ENCODE measurements at regions not wholly inside any gene's neighbourhood (a gene's known extent, or its start where the extent isn't known, plus 50 kb on each side); places are given as distances from the start of the nearest gene placed in this dataset.

GRCh38 chr4:34709564-34709963 is 1534.8 kb downstream of the ARAP2 start:
- Histone ChIP-seq H3K36me3 (ENCODE audit: control insufficient read depth in 1 of 2, insufficient read depth in 2 of 2, low read length in 2 of 2) (no peaks in the 10 kb centered on the region), H3K27ac (ENCODE audit: low read length) (no peak overlapping the region), H3K9me3 (ENCODE audit: control insufficient read depth in 1 of 2, low read length in 2 of 2) (peaks cover 0 to 2% of the 10 kb centered on the region in 2 donors), H3K4me3 (ENCODE audit: low read depth in 1 of 2, low read length in 2 of 2) (no peak overlapping the region), H3K27me3 (ENCODE audit: low read depth, low read length) (no peaks in the 10 kb centered on the region), H3K4me1 (ENCODE audit: control insufficient read depth in 1 of 2, insufficient read depth in 2 of 2, low read length in 2 of 2) (no peaks in the 10 kb centered on the region)

DNA sequence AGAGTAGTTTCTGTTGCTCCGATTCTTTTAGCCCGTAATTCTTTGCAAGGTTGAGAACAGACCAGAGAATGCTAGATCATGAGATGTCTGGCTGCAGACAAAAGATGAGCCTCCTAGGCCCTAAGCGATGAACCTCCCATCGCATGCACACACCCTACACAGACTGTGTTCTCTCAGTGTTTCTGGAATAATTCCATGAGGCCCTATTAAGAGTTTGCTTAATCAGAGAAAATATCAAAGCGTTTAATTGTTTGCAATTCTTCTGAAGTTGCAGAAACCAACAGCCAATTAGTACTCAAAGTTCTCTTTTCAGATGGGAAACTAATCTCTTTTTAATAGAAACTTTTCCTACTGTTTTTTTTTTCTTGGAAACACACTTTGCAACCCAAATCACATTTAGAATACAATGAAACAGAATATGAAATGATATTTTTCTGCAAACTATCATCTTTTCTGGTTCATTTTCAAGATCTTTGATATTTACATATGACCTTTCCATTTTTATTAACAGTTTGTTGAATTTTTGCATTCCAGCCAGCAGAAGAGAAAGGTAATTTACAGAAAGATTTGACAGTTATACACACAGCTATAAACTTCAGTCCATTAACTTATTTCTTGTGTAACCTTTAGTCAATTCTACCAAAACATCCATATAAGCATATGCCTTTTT is 1525.6 kb downstream of the ARAP2 start:
- no peaks in the 10 kb centered on the region for H3K4me1 ChIP-seq (ENCODE audit: control insufficient read depth in 1 of 2, insufficient read depth in 2 of 2, low read length in 2 of 2)
- H3K36me3 ChIP-seq (ENCODE audit: control insufficient read depth in 1 of 2, insufficient read depth in 2 of 2, low read length in 2 of 2) = no peaks in the 10 kb centered on the region
- H3K27ac ChIP-seq (ENCODE audit: low read length) = no peak overlapping the region
- no peak overlapping the region for H3K4me3 ChIP-seq (ENCODE audit: low read depth in 1 of 2, low read length in 2 of 2)
- no peaks in the 10 kb centered on the region for H3K9me3 ChIP-seq (ENCODE audit: control insufficient read depth in 1 of 2, low read length in 2 of 2)
- H3K27me3 ChIP-seq (ENCODE audit: low read depth, low read length) = no peaks in the 10 kb centered on the region

DNA sequence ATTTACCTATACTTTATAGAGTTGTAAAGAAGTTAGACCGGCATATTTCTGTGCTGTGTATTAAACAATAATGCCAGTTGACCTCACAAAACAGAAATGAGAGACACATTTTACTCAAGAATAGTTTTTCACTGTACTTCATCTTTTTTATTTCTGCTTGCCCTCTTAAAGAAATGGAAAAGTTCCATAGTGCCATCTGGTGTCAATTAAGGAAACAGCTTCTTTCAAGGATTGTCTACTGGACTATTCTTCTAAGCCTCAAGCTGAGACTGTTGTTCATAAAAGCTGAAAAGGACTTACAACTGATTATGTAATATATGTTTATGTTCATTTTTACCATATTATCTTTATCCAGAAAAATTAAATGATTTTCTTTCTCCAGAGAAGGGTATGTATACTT is 1523.7 kb downstream of the ARAP2 start:
- H3K4me1 ChIP-seq (ENCODE audit: control insufficient read depth in 1 of 2, insufficient read depth in 2 of 2, low read length in 2 of 2) = no peaks in the 10 kb centered on the region

GRCh38 chr4:34721835-34722234 is 1522.5 kb downstream of the ARAP2 start:
- Histone ChIP-seq H3K4me1 (ENCODE audit: control insufficient read depth in 1 of 2, insufficient read depth in 2 of 2, low read length in 2 of 2) (no peaks in the 10 kb centered on the region), H3K27me3 (ENCODE audit: low read depth, low read length) (no peaks in the 10 kb centered on the region), H3K27ac (ENCODE audit: low read length) (no peak overlapping the region), H3K4me3 (ENCODE audit: low read depth in 1 of 2, low read length in 2 of 2) (no peak overlapping the region), H3K36me3 (ENCODE audit: control insufficient read depth in 1 of 2, insufficient read depth in 2 of 2, low read length in 2 of 2) (no peaks in the 10 kb centered on the region), H3K9me3 (ENCODE audit: control insufficient read depth in 1 of 2, low read length in 2 of 2) (no peaks in the 10 kb centered on the region)

More for the DNA sequence above, 1523.7 kb downstream of the ARAP2 start:
- no peak overlapping the region for H3K27ac ChIP-seq (ENCODE audit: low read length)
- H3K36me3 ChIP-seq (ENCODE audit: control insufficient read depth in 1 of 2, insufficient read depth in 2 of 2, low read length in 2 of 2) = no peaks in the 10 kb centered on the region
- H3K4me3 ChIP-seq (ENCODE audit: low read depth in 1 of 2, low read length in 2 of 2) = no peak overlapping the region
- H3K27me3 ChIP-seq (ENCODE audit: low read depth, low read length) = no peaks in the 10 kb centered on the region
- no peaks in the 10 kb centered on the region for H3K9me3 ChIP-seq (ENCODE audit: control insufficient read depth in 1 of 2, low read length in 2 of 2)

DNA sequence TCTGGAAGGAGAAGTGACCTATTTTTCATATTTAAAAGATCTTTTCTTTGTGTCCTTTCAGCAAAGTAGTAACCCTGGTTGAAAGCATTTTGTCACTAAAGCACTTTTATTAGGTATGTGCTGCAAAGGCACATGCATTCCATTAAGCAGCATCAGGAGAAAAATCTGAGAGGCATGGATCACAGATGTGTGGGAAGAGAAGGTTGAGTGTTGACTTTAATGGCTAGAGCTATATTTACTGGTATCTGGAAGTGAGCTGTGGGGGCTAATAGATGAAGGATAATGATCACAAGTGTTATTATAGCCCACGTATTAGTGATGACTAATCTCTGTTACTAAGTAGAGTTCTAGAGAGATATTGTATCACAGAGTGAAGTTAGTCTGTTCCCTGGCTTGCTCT is 1520.7 kb downstream of the ARAP2 start:
- no peaks in the 10 kb centered on the region for H3K27me3 ChIP-seq (ENCODE audit: low read depth, low read length)
- H3K9me3 ChIP-seq (ENCODE audit: control insufficient read depth in 1 of 2, low read length in 2 of 2) = no peaks in the 10 kb centered on the region
- H3K27ac ChIP-seq (ENCODE audit: low read length) = no peak overlapping the region
- H3K36me3 ChIP-seq (ENCODE audit: control insufficient read depth in 1 of 2, insufficient read depth in 2 of 2, low read length in 2 of 2) = no peaks in the 10 kb centered on the region
- no peak overlapping the region for H3K4me3 ChIP-seq (ENCODE audit: low read depth in 1 of 2, low read length in 2 of 2)
- no peaks in the 10 kb centered on the region for H3K4me1 ChIP-seq (ENCODE audit: control insufficient read depth in 1 of 2, insufficient read depth in 2 of 2, low read length in 2 of 2)

- H3K27ac ChIP-seq (ENCODE audit: low read length) = no peak overlapping the region
- no peaks in the 10 kb centered on the region for H3K4me1 ChIP-seq (ENCODE audit: control insufficient read depth in 1 of 2, insufficient read depth in 2 of 2, low read length in 2 of 2)
- no peaks in the 10 kb centered on the region for H3K9me3 ChIP-seq (ENCODE audit: control insufficient read depth in 1 of 2, low read length in 2 of 2)
- no peaks in the 10 kb centered on the region for H3K27me3 ChIP-seq (ENCODE audit: low read depth, low read length)
- H3K4me3 ChIP-seq (ENCODE audit: low read depth in 1 of 2, low read length in 2 of 2) = no peak overlapping the region
- no peaks in the 10 kb centered on the region for H3K36me3 ChIP-seq (ENCODE audit: control insufficient read depth in 1 of 2, insufficient read depth in 2 of 2, low read length in 2 of 2)
Observed at GRCh38 chr4:34724491-34724890, 1519.8 kb downstream of the ARAP2 start.

- Histone ChIP-seq H3K27me3 (ENCODE audit: low read depth, low read length) (no peaks in the 10 kb centered on the region), H3K27ac (ENCODE audit: low read length) (no peak overlapping the region), H3K36me3 (ENCODE audit: control insufficient read depth in 1 of 2, insufficient read depth in 2 of 2, low read length in 2 of 2) (no peaks in the 10 kb centered on the region), H3K4me3 (ENCODE audit: low read depth in 1 of 2, low read length in 2 of 2) (no peak overlapping the region), H3K9me3 (ENCODE audit: control insufficient read depth in 1 of 2, low read length in 2 of 2) (no peaks in the 10 kb centered on the region), H3K4me1 (ENCODE audit: control insufficient read depth in 1 of 2, insufficient read depth in 2 of 2, low read length in 2 of 2) (no peaks in the 10 kb centered on the region)
Observed at GRCh38 chr4:34731070-34731469, 1513.2 kb downstream of the ARAP2 start.

DNA sequence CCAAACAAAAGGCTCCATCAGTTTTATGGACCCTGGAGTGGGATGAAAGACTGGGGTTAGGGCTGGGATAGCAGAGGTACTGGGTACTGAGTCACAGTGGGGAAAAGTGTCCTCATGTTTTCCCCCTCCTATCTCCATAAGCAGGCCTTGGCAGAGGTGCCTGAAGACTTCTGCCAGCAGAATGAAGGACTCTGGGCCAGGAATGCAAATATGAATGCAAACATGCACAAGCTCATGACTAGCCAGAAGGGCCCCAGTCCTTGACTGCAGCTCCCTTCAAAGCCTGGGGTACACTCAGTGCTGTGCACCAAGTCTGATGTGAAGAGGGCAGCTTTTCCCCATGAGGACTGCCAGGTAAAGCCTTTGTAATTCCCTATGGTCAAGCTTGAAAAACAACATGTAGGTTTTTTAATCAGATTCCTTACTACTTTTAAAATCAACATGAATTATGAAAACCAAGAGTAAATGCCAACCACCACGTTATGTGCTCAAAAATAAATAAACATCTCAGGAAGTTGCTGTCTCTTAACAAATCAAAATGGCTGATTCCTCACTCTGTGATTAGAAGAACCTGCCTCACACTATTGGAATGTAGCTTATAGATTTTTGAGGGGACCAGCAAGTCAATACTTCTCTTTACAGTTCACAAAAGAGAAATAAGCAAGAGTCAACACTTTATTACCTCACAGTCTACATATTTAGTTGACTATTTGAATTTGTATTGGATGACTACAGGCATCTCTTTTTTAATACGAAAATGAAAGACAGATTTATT is 1512.0 kb downstream of the ARAP2 start:
- Histone ChIP-seq H3K27ac (ENCODE audit: low read length) (no peak overlapping the region), H3K36me3 (ENCODE audit: control insufficient read depth in 1 of 2, insufficient read depth in 2 of 2, low read length in 2 of 2) (no peaks in the 10 kb centered on the region), H3K27me3 (ENCODE audit: low read depth, low read length) (no peaks in the 10 kb centered on the region), H3K4me3 (ENCODE audit: low read depth in 1 of 2, low read length in 2 of 2) (no peak overlapping the region), H3K4me1 (ENCODE audit: control insufficient read depth in 1 of 2, insufficient read depth in 2 of 2, low read length in 2 of 2) (no peaks in the 10 kb centered on the region), H3K9me3 (ENCODE audit: control insufficient read depth in 1 of 2, low read length in 2 of 2) (no peaks in the 10 kb centered on the region)

GRCh38 chr4:34733185-34733941 is 1511.0 kb downstream of the ARAP2 start:
- Histone ChIP-seq H3K4me3 (ENCODE audit: low read depth in 1 of 2, low read length in 2 of 2) (no peak overlapping the region), H3K27me3 (ENCODE audit: low read depth, low read length) (no peaks in the 10 kb centered on the region), H3K36me3 (ENCODE audit: control insufficient read depth in 1 of 2, insufficient read depth in 2 of 2, low read length in 2 of 2) (no peaks in the 10 kb centered on the region), H3K9me3 (ENCODE audit: control insufficient read depth in 1 of 2, low read length in 2 of 2) (no peaks in the 10 kb centered on the region), H3K4me1 (ENCODE audit: control insufficient read depth in 1 of 2, insufficient read depth in 2 of 2, low read length in 2 of 2) (no peaks in the 10 kb centered on the region), H3K27ac (ENCODE audit: low read length) (no peak overlapping the region)

- H3K4me3 ChIP-seq (ENCODE audit: low read depth in 1 of 2, low read length in 2 of 2) = no peak overlapping the region
- no peaks in the 10 kb centered on the region for H3K27me3 ChIP-seq (ENCODE audit: low read depth, low read length)
- H3K4me1 ChIP-seq (ENCODE audit: control insufficient read depth in 1 of 2, insufficient read depth in 2 of 2, low read length in 2 of 2) = no peaks in the 10 kb centered on the region
- H3K27ac ChIP-seq (ENCODE audit: low read length) = no peak overlapping the region
- H3K9me3 ChIP-seq (ENCODE audit: control insufficient read depth in 1 of 2, low read length in 2 of 2) = no peaks in the 10 kb centered on the region
- H3K36me3 ChIP-seq (ENCODE audit: control insufficient read depth in 1 of 2, insufficient read depth in 2 of 2, low read length in 2 of 2) = no peaks in the 10 kb centered on the region
Observed at GRCh38 chr4:34766935-34767334, 1477.4 kb downstream of the ARAP2 start.

GRCh38 chr4:34767407-34767806 is 1476.9 kb downstream of the ARAP2 start:
- H3K4me1 ChIP-seq (ENCODE audit: control insufficient read depth in 1 of 2, insufficient read depth in 2 of 2, low read length in 2 of 2) = no peaks in the 10 kb centered on the region
- no peaks in the 10 kb centered on the region for H3K9me3 ChIP-seq (ENCODE audit: control insufficient read depth in 1 of 2, low read length in 2 of 2)
- H3K36me3 ChIP-seq (ENCODE audit: control insufficient read depth in 1 of 2, insufficient read depth in 2 of 2, low read length in 2 of 2) = no peaks in the 10 kb centered on the region
- H3K27me3 ChIP-seq (ENCODE audit: low read depth, low read length) = no peaks in the 10 kb centered on the region
- no peak overlapping the region for H3K4me3 ChIP-seq (ENCODE audit: low read depth in 1 of 2, low read length in 2 of 2)
- no peak overlapping the region for H3K27ac ChIP-seq (ENCODE audit: low read length)
